ENCODE measurements at regions not wholly inside any gene's neighbourhood (a gene's known extent, or its start where the extent isn't known, plus 50 kb on each side); places are given as distances from the start of the nearest gene placed in this dataset.

- no peak for TF ChIP-seq CTCF (IDR thresholded peaks at IDR 0.05; ENCODE audit: partially characterized antibody, unreplicated experiment)
- DNase-seq, result no peak
- Mint-ChIP-seq H3K9me3 (ENCODE audit: unreplicated experiment) (peaks cover 1% of the 10 kb centered on the region), H3K4me1 (ENCODE audit: low read depth, unreplicated experiment) (peaks cover 11% of the 10 kb centered on the region), H3K27me3 (ENCODE audit: unreplicated experiment) (peaks cover 15% of the 10 kb centered on the region), H3K27ac (ENCODE audit: unreplicated experiment) (peak overlapping the region; percentile 52), H3K4me3 (ENCODE audit: unreplicated experiment) (no peak overlapping the region), H3K36me3 (ENCODE audit: unreplicated experiment) (peaks cover 8% of the 10 kb centered on the region)
Observed at GRCh38 chr6:40321616-40322015, 265.5 kb downstream of the LRFN2 start.

GRCh38 chr6:40320947-40321346, 266.2 kb downstream of the LRFN2 start:
- DNase-seq, result no peak
- no peak for TF ChIP-seq CTCF (IDR thresholded peaks at IDR 0.05; ENCODE audit: partially characterized antibody, unreplicated experiment)
- H3K4me3 Mint-ChIP-seq (ENCODE audit: unreplicated experiment), result no peak overlapping the region
- H3K27me3 Mint-ChIP-seq (ENCODE audit: unreplicated experiment), result peaks cover 15% of the 10 kb centered on the region
- no peak overlapping the region for H3K27ac Mint-ChIP-seq (ENCODE audit: unreplicated experiment)
- peaks cover 1% of the 10 kb centered on the region for H3K9me3 Mint-ChIP-seq (ENCODE audit: unreplicated experiment)
- H3K4me1 Mint-ChIP-seq (ENCODE audit: low read depth, unreplicated experiment), result peaks cover 11% of the 10 kb centered on the region
- H3K36me3 Mint-ChIP-seq (ENCODE audit: unreplicated experiment), result peaks cover 8% of the 10 kb centered on the region

GRCh38 chr6:40320441-40320840, 266.7 kb downstream of the LRFN2 start:
- Mint-ChIP-seq H3K4me3 (ENCODE audit: unreplicated experiment) (no peak overlapping the region), H3K27ac (ENCODE audit: unreplicated experiment) (no peak overlapping the region)

GRCh38 chr6:40319124-40319523, 268.0 kb downstream of the LRFN2 start:
- Mint-ChIP-seq H3K4me3 (ENCODE audit: unreplicated experiment) (no peak overlapping the region), H3K27ac (ENCODE audit: unreplicated experiment) (no peak overlapping the region), H3K27me3 (ENCODE audit: unreplicated experiment) (peaks cover 10% of the 10 kb centered on the region), H3K36me3 (ENCODE audit: unreplicated experiment) (peaks cover 8% of the 10 kb centered on the region), H3K9me3 (ENCODE audit: unreplicated experiment) (peaks cover 1% of the 10 kb centered on the region), H3K4me1 (ENCODE audit: low read depth, unreplicated experiment) (peaks cover 11% of the 10 kb centered on the region)
- DNase-seq, result no peak
- no peak for TF ChIP-seq CTCF (IDR thresholded peaks at IDR 0.05; ENCODE audit: partially characterized antibody, unreplicated experiment)

More at GRCh38 chr6:40320441-40320840, 266.7 kb downstream of the LRFN2 start:
- peaks cover 11% of the 10 kb centered on the region for H3K4me1 Mint-ChIP-seq (ENCODE audit: low read depth, unreplicated experiment)
- H3K27me3 Mint-ChIP-seq (ENCODE audit: unreplicated experiment), result peaks cover 13% of the 10 kb centered on the region
- DNase-seq, result no peak
- TF ChIP-seq CTCF (IDR thresholded peaks at IDR 0.05; ENCODE audit: partially characterized antibody, unreplicated experiment), result no peak
- H3K36me3 Mint-ChIP-seq (ENCODE audit: unreplicated experiment), result peaks cover 8% of the 10 kb centered on the region
- H3K9me3 Mint-ChIP-seq (ENCODE audit: unreplicated experiment), result peaks cover 1% of the 10 kb centered on the region

GRCh38 chr6:40315060-40315459, 272.1 kb downstream of the LRFN2 start:
- DNase-seq, result no peak
- H3K4me1 Mint-ChIP-seq (ENCODE audit: low read depth, unreplicated experiment), result no peaks in the 10 kb centered on the region
- no peak overlapping the region for H3K4me3 Mint-ChIP-seq (ENCODE audit: unreplicated experiment)
- peaks cover 8% of the 10 kb centered on the region for H3K36me3 Mint-ChIP-seq (ENCODE audit: unreplicated experiment)
- no peak overlapping the region for H3K27ac Mint-ChIP-seq (ENCODE audit: unreplicated experiment)
- no peaks in the 10 kb centered on the region for H3K27me3 Mint-ChIP-seq (ENCODE audit: unreplicated experiment)
- TF ChIP-seq CTCF (IDR thresholded peaks at IDR 0.05; ENCODE audit: partially characterized antibody, unreplicated experiment), result no peak
- H3K9me3 Mint-ChIP-seq (ENCODE audit: unreplicated experiment), result peaks cover 1% of the 10 kb centered on the region
